ENCODE measurements at regions not wholly inside any gene's neighbourhood (a gene's known extent, or its start where the extent isn't known, plus 50 kb on each side); places are given as distances from the start of the nearest gene placed in this dataset.

GRCh38 chr2:156680266-156680665 is 244.1 kb downstream of the GPD2 start:
- Mint-ChIP-seq H3K36me3 (no peaks in the 10 kb centered on the region), H3K27me3 (peaks cover 2 to 4% of the 10 kb centered on the region in 2 donors), H3K4me3 (no peak overlapping the region), H3K4me1 (no peaks in the 10 kb centered on the region), H3K27ac (no peak overlapping the region), H3K9me3 (no peaks in the 10 kb centered on the region)
- Histone ChIP-seq H3K27me3 (ENCODE audit: insufficient read depth, low read length, poor library complexity, severe bottlenecking) (no peaks in the 10 kb centered on the region), H3K9me3 (ENCODE audit: low read length) (no peaks in the 10 kb centered on the region), H3K27ac (ENCODE audit: low read depth, low read length) (no peak overlapping the region), H3K36me3 (ENCODE audit: insufficient read depth, low read length) (no peaks in the 10 kb centered on the region), H3K4me1 (ENCODE audit: insufficient read depth, low read length) (no peaks in the 10 kb centered on the region), H3K4me3 (ENCODE audit: low read length) (no peak overlapping the region)
- ChIA-PET CTCF (no interaction called here), POLR2A (no interaction called here)
- DNase-seq, result no peak

GRCh38 chr2:156687126-156687525 is 250.9 kb downstream of the GPD2 start:
- Histone ChIP-seq H3K4me3 (ENCODE audit: low read length) (no peak overlapping the region), H3K36me3 (ENCODE audit: insufficient read depth, low read length) (no peaks in the 10 kb centered on the region), H3K4me1 (ENCODE audit: insufficient read depth, low read length) (no peaks in the 10 kb centered on the region), H3K9me3 (ENCODE audit: low read length) (no peaks in the 10 kb centered on the region), H3K27me3 (ENCODE audit: insufficient read depth, low read length, poor library complexity, severe bottlenecking) (no peaks in the 10 kb centered on the region), H3K27ac (ENCODE audit: low read depth, low read length) (no peak overlapping the region)
- ChIA-PET POLR2A (no interaction called here), CTCF (no interaction called here)
- Mint-ChIP-seq H3K27me3 (peaks cover 2 to 12% of the 10 kb centered on the region in 2 donors), H3K4me3 (no peak overlapping the region), H3K27ac (no peak overlapping the region), H3K9me3 (peaks cover 0 to 3% (median 0%) of the 10 kb centered on the region in 5 donors), H3K36me3 (no peaks in the 10 kb centered on the region), H3K4me1 (no peaks in the 10 kb centered on the region)
- DNase-seq, result no peak

GRCh38 chr2:156687715-156688114 is 251.5 kb downstream of the GPD2 start:
- Mint-ChIP-seq H3K9me3 (peaks cover 0 to 3% (median 0%) of the 10 kb centered on the region in 5 donors), H3K27ac (no peak overlapping the region), H3K4me1 (no peaks in the 10 kb centered on the region), H3K36me3 (no peaks in the 10 kb centered on the region), H3K27me3 (peaks cover 0 to 12% of the 10 kb centered on the region in 2 donors), H3K4me3 (no peak overlapping the region)
- no peak overlapping the region for H3K27ac ChIP-seq (ENCODE audit: low read depth, low read length)
- H3K4me3 ChIP-seq (ENCODE audit: low read length), result no peak overlapping the region
- no peak for DNase-seq
- H3K36me3 ChIP-seq (ENCODE audit: insufficient read depth, low read length), result no peaks in the 10 kb centered on the region
- H3K9me3 ChIP-seq (ENCODE audit: low read length), result no peaks in the 10 kb centered on the region
- no peaks in the 10 kb centered on the region for H3K27me3 ChIP-seq (ENCODE audit: insufficient read depth, low read length, poor library complexity, severe bottlenecking)
- H3K4me1 ChIP-seq (ENCODE audit: insufficient read depth, low read length), result no peaks in the 10 kb centered on the region
- ChIA-PET CTCF (no interaction called here), POLR2A (no interaction called here)

- Histone ChIP-seq H3K27me3 (ENCODE audit: insufficient read depth, low read length, poor library complexity, severe bottlenecking) (no peaks in the 10 kb centered on the region), H3K36me3 (ENCODE audit: insufficient read depth, low read length) (no peaks in the 10 kb centered on the region), H3K9me3 (ENCODE audit: low read length) (no peaks in the 10 kb centered on the region), H3K4me1 (ENCODE audit: insufficient read depth, low read length) (no peaks in the 10 kb centered on the region), H3K27ac (ENCODE audit: low read depth, low read length) (no peak overlapping the region), H3K4me3 (ENCODE audit: low read length) (no peak overlapping the region)
- CTCF ChIA-PET, result no interaction called here
- Mint-ChIP-seq H3K27ac (no peak overlapping the region), H3K4me1 (no peaks in the 10 kb centered on the region), H3K9me3 (peaks cover 0 to 3% (median 0%) of the 10 kb centered on the region in 5 donors), H3K27me3 (peaks cover 0 to 15% of the 10 kb centered on the region in 2 donors), H3K36me3 (no peaks in the 10 kb centered on the region), H3K4me3 (no peak overlapping the region)
- POLR2A ChIA-PET, result no interaction called here
- no peak for DNase-seq
Observed at GRCh38 chr2:156689939-156690338, 253.8 kb downstream of the GPD2 start.

- POLR2A ChIA-PET, result no interaction called here
- H3K36me3 Mint-ChIP-seq, result no peaks in the 10 kb centered on the region
- Histone ChIP-seq H3K9me3 (ENCODE audit: low read length) (no peaks in the 10 kb centered on the region), H3K4me3 (ENCODE audit: low read length) (no peak overlapping the region), H3K27ac (ENCODE audit: low read depth, low read length) (no peak overlapping the region), H3K27me3 (ENCODE audit: insufficient read depth, low read length, poor library complexity, severe bottlenecking) (no peaks in the 10 kb centered on the region), H3K4me1 (ENCODE audit: insufficient read depth, low read length) (no peaks in the 10 kb centered on the region), H3K36me3 (ENCODE audit: insufficient read depth, low read length) (no peaks in the 10 kb centered on the region)
- no peaks in the 10 kb centered on the region for H3K4me1 Mint-ChIP-seq
- H3K27me3 Mint-ChIP-seq, result peaks cover 0 to 15% of the 10 kb centered on the region in 2 donors
- CTCF ChIA-PET, result no interaction called here
- no peak overlapping the region for H3K4me3 Mint-ChIP-seq
- DNase-seq, result no peak
- no peak overlapping the region for H3K27ac Mint-ChIP-seq
- H3K9me3 Mint-ChIP-seq, result peaks cover 0 to 3% (median 0%) of the 10 kb centered on the region in 5 donors
Observed at GRCh38 chr2:156691014-156691413, 254.8 kb downstream of the GPD2 start.

- Mint-ChIP-seq H3K9me3 (no peaks in the 10 kb centered on the region), H3K4me1 (no peaks in the 10 kb centered on the region), H3K36me3 (no peaks in the 10 kb centered on the region), H3K27ac (no peak overlapping the region), H3K4me3 (no peak overlapping the region), H3K27me3 (peaks cover 2 to 9% of the 10 kb centered on the region in 2 donors)
- Histone ChIP-seq H3K4me1 (ENCODE audit: insufficient read depth, low read length) (no peaks in the 10 kb centered on the region), H3K9me3 (ENCODE audit: low read length) (no peaks in the 10 kb centered on the region), H3K27ac (ENCODE audit: low read depth, low read length) (no peak overlapping the region), H3K27me3 (ENCODE audit: insufficient read depth, low read length, poor library complexity, severe bottlenecking) (no peaks in the 10 kb centered on the region), H3K4me3 (ENCODE audit: low read length) (no peak overlapping the region), H3K36me3 (ENCODE audit: insufficient read depth, low read length) (no peaks in the 10 kb centered on the region)
- DNase-seq, result no peak
- POLR2A ChIA-PET, result no interaction called here
- CTCF ChIA-PET, result no interaction called here
Observed at GRCh38 chr2:156695020-156695419, 258.8 kb downstream of the GPD2 start.

GRCh38 chr2:156695595-156695994 is 259.4 kb downstream of the GPD2 start:
- H3K9me3 ChIP-seq (ENCODE audit: low read length), result no peaks in the 10 kb centered on the region
- no peaks in the 10 kb centered on the region for H3K4me1 ChIP-seq (ENCODE audit: insufficient read depth, low read length)
- CTCF ChIA-PET, result no interaction called here
- H3K36me3 ChIP-seq (ENCODE audit: insufficient read depth, low read length), result no peaks in the 10 kb centered on the region
- Mint-ChIP-seq H3K27me3 (peaks cover 2 to 8% of the 10 kb centered on the region in 2 donors), H3K4me3 (no peak overlapping the region), H3K9me3 (no peaks in the 10 kb centered on the region), H3K36me3 (no peaks in the 10 kb centered on the region), H3K4me1 (no peaks in the 10 kb centered on the region), H3K27ac (no peak overlapping the region)
- POLR2A ChIA-PET, result no interaction called here
- no peak for DNase-seq
- H3K27me3 ChIP-seq (ENCODE audit: insufficient read depth, low read length, poor library complexity, severe bottlenecking), result no peaks in the 10 kb centered on the region
- no peak overlapping the region for H3K4me3 ChIP-seq (ENCODE audit: low read length)
- no peak overlapping the region for H3K27ac ChIP-seq (ENCODE audit: low read depth, low read length)

- no peaks in the 10 kb centered on the region for H3K27me3 ChIP-seq (ENCODE audit: insufficient read depth, low read length, poor library complexity, severe bottlenecking)
- POLR2A ChIA-PET, result no interaction called here
- H3K4me1 ChIP-seq (ENCODE audit: insufficient read depth, low read length), result no peaks in the 10 kb centered on the region
- CTCF ChIA-PET, result no interaction called here
- Mint-ChIP-seq H3K27ac (no peak overlapping the region), H3K36me3 (no peaks in the 10 kb centered on the region), H3K4me1 (no peaks in the 10 kb centered on the region), H3K27me3 (peaks cover 4 to 13% of the 10 kb centered on the region in 2 donors), H3K4me3 (no peak overlapping the region), H3K9me3 (no peaks in the 10 kb centered on the region)
- H3K4me3 ChIP-seq (ENCODE audit: low read length), result no peak overlapping the region
- H3K9me3 ChIP-seq (ENCODE audit: low read length), result no peaks in the 10 kb centered on the region
- no peaks in the 10 kb centered on the region for H3K36me3 ChIP-seq (ENCODE audit: insufficient read depth, low read length)
- H3K27ac ChIP-seq (ENCODE audit: low read depth, low read length), result no peak overlapping the region
- DNase-seq, result no peak
Observed at GRCh38 chr2:156697906-156698305, 261.7 kb downstream of the GPD2 start.

- no peak overlapping the region for H3K4me3 ChIP-seq (ENCODE audit: low read length)
- CTCF ChIA-PET, result no interaction called here
- POLR2A ChIA-PET, result no interaction called here
- no peaks in the 10 kb centered on the region for H3K4me1 Mint-ChIP-seq
- no peak for DNase-seq
- H3K36me3 ChIP-seq (ENCODE audit: insufficient read depth, low read length), result no peaks in the 10 kb centered on the region
- no peaks in the 10 kb centered on the region for H3K9me3 Mint-ChIP-seq
- no peak overlapping the region for H3K4me3 Mint-ChIP-seq
- H3K9me3 ChIP-seq (ENCODE audit: low read length), result no peaks in the 10 kb centered on the region
- no peak overlapping the region for H3K27ac ChIP-seq (ENCODE audit: low read depth, low read length)
- no peaks in the 10 kb centered on the region for H3K27me3 ChIP-seq (ENCODE audit: insufficient read depth, low read length, poor library complexity, severe bottlenecking)
- no peak overlapping the region for H3K27ac Mint-ChIP-seq
- no peaks in the 10 kb centered on the region for H3K4me1 ChIP-seq (ENCODE audit: insufficient read depth, low read length)
- no peaks in the 10 kb centered on the region for H3K36me3 Mint-ChIP-seq
- H3K27me3 Mint-ChIP-seq, result peaks cover 7 to 19% of the 10 kb centered on the region in 2 donors
Observed at GRCh38 chr2:156700681-156701080, 264.5 kb downstream of the GPD2 start.
